Uterus (tissue), 2 donors: ENCODE measurements at regions not wholly inside any gene's neighbourhood (a gene's known extent, or its start where the extent isn't known, plus 50 kb on each side); places are given as distances from the start of the nearest gene placed in this dataset.

ENCODE experiments used
- POLR2A ChIP-seq, 2 donors: fragments of 450-650 bp; IDR thresholded peaks; one replicate each; pipeline ENCODE4 v1.6.1; 2016; ENCODE audit warnings: antibody characterized with exemption in 2 of 2, mild to moderate bottlenecking in 1 of 2, moderate library complexity in 1 of 2
- TF ChIP-seq, protein P1 (sequence below), 4 experiments: fragments of 200-600 bp in 2 of 4; fragments of 450-650 bp in 2 of 4; sonication (generic) in 2 of 4; IDR thresholded peaks; one replicate each; pipeline ENCODE4 v1.5.1; 2016 to 2019; ENCODE audit warnings: antibody characterized with exemption in 4 of 4, mild to moderate bottlenecking in 2 of 4, moderate library complexity in 1 of 4

DNA sequence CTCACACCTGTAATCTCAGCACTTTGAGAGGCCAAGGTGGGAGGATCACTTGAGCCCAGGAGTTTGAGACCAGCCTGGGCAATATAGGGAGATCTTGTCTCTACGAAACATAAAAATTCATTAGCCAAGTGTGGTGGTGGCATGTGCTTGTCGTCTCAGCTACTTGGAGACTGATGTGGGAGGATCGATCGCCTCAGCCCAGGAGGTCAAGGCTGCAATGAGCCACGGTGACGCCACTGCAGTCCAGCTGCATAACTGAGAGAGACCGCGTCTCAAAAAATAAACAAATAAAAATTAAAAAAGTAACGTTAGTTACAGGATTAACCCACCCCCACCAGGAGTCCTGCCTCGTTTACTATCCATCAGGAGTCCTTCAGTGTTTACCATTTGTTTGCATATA is 345.1 kb downstream of the BTBD3 start:
- TF ChIP-seq, protein P1, sequence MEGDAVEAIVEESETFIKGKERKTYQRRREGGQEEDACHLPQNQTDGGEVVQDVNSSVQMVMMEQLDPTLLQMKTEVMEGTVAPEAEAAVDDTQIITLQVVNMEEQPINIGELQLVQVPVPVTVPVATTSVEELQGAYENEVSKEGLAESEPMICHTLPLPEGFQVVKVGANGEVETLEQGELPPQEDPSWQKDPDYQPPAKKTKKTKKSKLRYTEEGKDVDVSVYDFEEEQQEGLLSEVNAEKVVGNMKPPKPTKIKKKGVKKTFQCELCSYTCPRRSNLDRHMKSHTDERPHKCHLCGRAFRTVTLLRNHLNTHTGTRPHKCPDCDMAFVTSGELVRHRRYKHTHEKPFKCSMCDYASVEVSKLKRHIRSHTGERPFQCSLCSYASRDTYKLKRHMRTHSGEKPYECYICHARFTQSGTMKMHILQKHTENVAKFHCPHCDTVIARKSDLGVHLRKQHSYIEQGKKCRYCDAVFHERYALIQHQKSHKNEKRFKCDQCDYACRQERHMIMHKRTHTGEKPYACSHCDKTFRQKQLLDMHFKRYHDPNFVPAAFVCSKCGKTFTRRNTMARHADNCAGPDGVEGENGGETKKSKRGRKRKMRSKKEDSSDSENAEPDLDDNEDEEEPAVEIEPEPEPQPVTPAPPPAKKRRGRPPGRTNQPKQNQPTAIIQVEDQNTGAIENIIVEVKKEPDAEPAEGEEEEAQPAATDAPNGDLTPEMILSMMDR (IDR thresholded peaks at IDR 0.05), result no peak
- no peak for TF ChIP-seq POLR2A (IDR thresholded peaks at IDR 0.05)
